ENCODE measurements at regions not wholly inside any gene's neighbourhood (a gene's known extent, or its start where the extent isn't known, plus 50 kb on each side); places are given as distances from the start of the nearest gene placed in this dataset.

- DNase-seq (ENCODE audit: low read depth, low spot score): no peak
- Histone ChIP-seq H3K27me3 (ENCODE audit: control insufficient read depth, extremely low read depth, insufficient read depth, low read length) (no peaks in the 10 kb centered on the region), H3K9ac (ENCODE audit: control insufficient read depth, extremely low read depth, insufficient read depth, low read length) (no peak overlapping the region), H3K9me1 (ENCODE audit: control insufficient read depth, extremely low read depth, insufficient read depth, low read length) (no peaks in the 10 kb centered on the region), H3K79me2 (ENCODE audit: control insufficient read depth, insufficient read depth, low read length) (no peaks in the 10 kb centered on the region), H3K9me3 (ENCODE audit: control insufficient read depth, low read depth, low read length) (no peaks in the 10 kb centered on the region), H3K4me2 (ENCODE audit: control insufficient read depth, extremely low read depth, insufficient read depth, low read depth, low read length) (no peak overlapping the region), H3K4me1 (ENCODE audit: control insufficient read depth, extremely low read depth, insufficient read depth, low read length) (no peaks in the 10 kb centered on the region), H3K4me3 (ENCODE audit: control insufficient read depth in 2 of 3, extremely low read depth in 1 of 3, insufficient read depth in 2 of 3, low read depth in 1 of 3, low read length in 3 of 3) (no peak overlapping the region), H2AFZ (ENCODE audit: control insufficient read depth, low read length) (no peak overlapping the region), H3K27ac (ENCODE audit: control insufficient read depth, insufficient read depth, low read length) (no peak overlapping the region), H4K20me1 (ENCODE audit: control insufficient read depth, extremely low read depth, insufficient read depth, low read length) (no peaks in the 10 kb centered on the region), H3K36me3 (ENCODE audit: control insufficient read depth in 2 of 2, extremely low read depth in 1 of 2, insufficient read depth in 2 of 2, low read length in 2 of 2) (no peaks in the 10 kb centered on the region)
- TF ChIP-seq EZH2 (IDR thresholded peaks at IDR 0.05; ENCODE audit: low read length): no peak
- TF ChIP-seq CTCF (optimal IDR thresholded peaks at IDR 0.05 in 1 of 3, IDR thresholded peaks at IDR 0.05 in 1 of 3, conservative IDR thresholded peaks at IDR 0.05 in 1 of 3; ENCODE audit: extremely low read depth in 1 of 3, insufficient read depth in 2 of 3, low read length in 3 of 3): no peak
- dilution Hi-C loops (cut with MboI; ENCODE audit: extremely low pct_ligation_motif_present, low sequenced_read_pairs): no loop called here
- no peak for FAIRE-seq
These were observed 338.3 kb downstream of the IL20RB start for GRCh38 chr3:137296116-137296515.

- Histone ChIP-seq H3K36me3 (ENCODE audit: control insufficient read depth in 2 of 2, extremely low read depth in 1 of 2, insufficient read depth in 2 of 2, low read length in 2 of 2) (no peaks in the 10 kb centered on the region), H3K9me3 (ENCODE audit: control insufficient read depth, low read depth, low read length) (no peaks in the 10 kb centered on the region), H3K27me3 (ENCODE audit: control insufficient read depth, extremely low read depth, insufficient read depth, low read length) (no peaks in the 10 kb centered on the region), H2AFZ (ENCODE audit: control insufficient read depth, low read length) (no peak overlapping the region), H3K9me1 (ENCODE audit: control insufficient read depth, extremely low read depth, insufficient read depth, low read length) (no peaks in the 10 kb centered on the region), H3K4me3 (ENCODE audit: control insufficient read depth in 2 of 3, extremely low read depth in 1 of 3, insufficient read depth in 2 of 3, low read depth in 1 of 3, low read length in 3 of 3) (no peak overlapping the region), H3K79me2 (ENCODE audit: control insufficient read depth, insufficient read depth, low read length) (no peaks in the 10 kb centered on the region), H4K20me1 (ENCODE audit: control insufficient read depth, extremely low read depth, insufficient read depth, low read length) (no peaks in the 10 kb centered on the region), H3K27ac (ENCODE audit: control insufficient read depth, insufficient read depth, low read length) (no peak overlapping the region), H3K9ac (ENCODE audit: control insufficient read depth, extremely low read depth, insufficient read depth, low read length) (no peak overlapping the region), H3K4me2 (ENCODE audit: control insufficient read depth, extremely low read depth, insufficient read depth, low read depth, low read length) (no peak overlapping the region), H3K4me1 (ENCODE audit: control insufficient read depth, extremely low read depth, insufficient read depth, low read length) (no peaks in the 10 kb centered on the region)
- dilution Hi-C loops (cut with MboI; ENCODE audit: extremely low pct_ligation_motif_present, low sequenced_read_pairs): no loop called here
- DNase-seq (ENCODE audit: low read depth, low spot score) (no peak), FAIRE-seq (no peak)
- TF ChIP-seq EZH2 (IDR thresholded peaks at IDR 0.05; ENCODE audit: low read length) (no peak), CTCF (optimal IDR thresholded peaks at IDR 0.05 in 1 of 3, IDR thresholded peaks at IDR 0.05 in 1 of 3, conservative IDR thresholded peaks at IDR 0.05 in 1 of 3; ENCODE audit: extremely low read depth in 1 of 3, insufficient read depth in 2 of 3, low read length in 3 of 3) (no peak)
These were observed 340.0 kb downstream of the IL20RB start for GRCh38 chr3:137297770-137298169.
